Transverse colon (tissue), 4 donors: ENCODE measurements at regions not wholly inside any gene's neighbourhood (a gene's known extent, or its start where the extent isn't known, plus 50 kb on each side); places are given as distances from the start of the nearest gene placed in this dataset.

Experiments used
- DNase-seq: peaks from one replicate; pipeline ENCODE4 v3.0.0-alpha.2; 2019
- H3K27ac ChIP-seq, 4 donors: fragments of 200-600 bp; sonication (generic); 2 replicates each; pipeline ENCODE4 v1.5.1; 2016 to 2018; ENCODE audit warnings: inconsistent platforms in 4 of 4
- H3K27me3 ChIP-seq: fragments of 200-600 bp; sonication (generic); 2 replicates; pipeline ENCODE4 v1.5.1; 2017; ENCODE audit warnings: inconsistent platforms
- H3K36me3 ChIP-seq, 4 donors: fragments of 200-600 bp; sonication (generic); 2 replicates each; pipeline ENCODE4 v1.5.1; 2017 to 2019; ENCODE audit warnings: inconsistent platforms in 4 of 4
- H3K4me1 ChIP-seq, 4 donors: fragments of 200-600 bp; sonication (generic); 2 replicates each; pipeline ENCODE4 v1.5.1; 2017 to 2020; ENCODE audit warnings: inconsistent platforms in 4 of 4
- H3K4me3 ChIP-seq, 4 donors: fragments of 200-600 bp; sonication (generic); 1 replicate in 1 of 4; 2 replicates in 3 of 4; pipeline versions ENCODE4 v1.5.1 to v1.6.1; 2017 to 2019; ENCODE audit warnings: inconsistent platforms in 4 of 4
- H3K9me3 ChIP-seq, 2 donors: fragments of 200-600 bp; sonication (generic); 2 replicates each; pipeline ENCODE4 v1.5.1; 2017 to 2019; ENCODE audit warnings: inconsistent platforms in 2 of 2
- CTCF ChIP-seq, 5 experiments: fragments of 200-600 bp in 3 of 5; fragments of 450-650 bp in 2 of 5; sonication (generic) in 3 of 5; IDR thresholded peaks; 1 replicate in 2 of 5; 2 replicates in 3 of 5; pipeline ENCODE4 v1.5.1; 2016 to 2017; ENCODE audit warnings: antibody characterized with exemption in 5 of 5, inconsistent platforms in 3 of 5, mild to moderate bottlenecking in 2 of 5, moderate library complexity in 1 of 5
- EP300 ChIP-seq: sonication (generic); formaldehyde crosslinking; IDR thresholded peaks from one replicate; pipeline ENCODE4 v1.6.1; 2017; ENCODE audit warnings: antibody characterized with exemption, low read depth
- POLR2A ChIP-seq: fragments of 450-650 bp; IDR thresholded peaks from one replicate; pipeline ENCODE4 v1.6.1; 2016; ENCODE audit warnings: antibody characterized with exemption, mild to moderate bottlenecking, moderate library complexity
- POLR2AphosphoS5 ChIP-seq, 3 donors: sonication (generic); formaldehyde crosslinking; IDR thresholded peaks; one replicate each; pipeline ENCODE4 v1.6.1; 2016; ENCODE audit warnings: antibody characterized with exemption in 3 of 3
- WGBS, 2 donors: methylation state at CpG; one replicate each; pipeline ENCODE4 v1.1.5; 2018; ENCODE audit warnings: low coverage in 1 of 2; 5-methylcytosine and 5-hydroxymethylcytosine counted together
- in situ Hi-C, 4 donors: fragments of 200-750 bp; cut with MboI; loops; one replicate each; pipeline versions ENCODE4 v1.15.0 to v1.15.1; 2017; ENCODE audit warnings: low sequenced_read_pairs in 3 of 4, low pct_ligation_motif_present in 1 of 4, low pct_unique_long_range_greater_than_20kb in 1 of 4
- intact Hi-C: fragments of 100-400 bp; cut with DNase I; formaldehyde crosslinking; loops from one replicate; pipeline ENCODE4 v1.15.1; 2023; ENCODE audit warnings: low total_unique reads

GRCh38 chr2:57370882-57371585 is 675.6 kb upstream of the VRK2 start:
- no peaks in the 10 kb centered on the region for H3K27me3 ChIP-seq
- no peak for DNase-seq
- H3K27ac ChIP-seq: no peak overlapping the region
- no peaks in the 10 kb centered on the region for H3K4me1 ChIP-seq
- intact Hi-C loops (no loop called here), in situ Hi-C loops (no loop called here)
- WGBS, 2 donors: 54 to 57% methylated on average over 3 of the region's 3 CpGs
- no peaks in the 10 kb centered on the region for H3K36me3 ChIP-seq
- TF ChIP-seq CTCF (IDR thresholded peaks at IDR 0.05) (no peak), POLR2A (no peak), EP300 (no peak), POLR2AphosphoS5 (IDR thresholded peaks at IDR 0.05) (no peak)
- H3K9me3 ChIP-seq: peaks cover 0 to 4% of the 10 kb centered on the region in 2 donors
- no peak overlapping the region for H3K4me3 ChIP-seq

GRCh38 chr2:57372237-57372984 is 674.2 kb upstream of the VRK2 start:
- no peaks in the 10 kb centered on the region for H3K4me1 ChIP-seq
- no peaks in the 10 kb centered on the region for H3K27me3 ChIP-seq
- peaks cover 0 to 4% of the 10 kb centered on the region in 2 donors for H3K9me3 ChIP-seq
- no peak overlapping the region for H3K4me3 ChIP-seq
- WGBS, 2 donors: 0 to 43% methylated on average over 2 of the region's 2 CpGs
- no peak overlapping the region for H3K27ac ChIP-seq
- intact Hi-C loops (no loop called here), in situ Hi-C loops (no loop called here)
- DNase-seq: no peak
- no peak for TF ChIP-seq CTCF (IDR thresholded peaks at IDR 0.05)
- TF ChIP-seq EP300: no peak
- TF ChIP-seq POLR2A: no peak
- no peak for TF ChIP-seq POLR2AphosphoS5 (IDR thresholded peaks at IDR 0.05)
- H3K36me3 ChIP-seq: no peaks in the 10 kb centered on the region

DNA sequence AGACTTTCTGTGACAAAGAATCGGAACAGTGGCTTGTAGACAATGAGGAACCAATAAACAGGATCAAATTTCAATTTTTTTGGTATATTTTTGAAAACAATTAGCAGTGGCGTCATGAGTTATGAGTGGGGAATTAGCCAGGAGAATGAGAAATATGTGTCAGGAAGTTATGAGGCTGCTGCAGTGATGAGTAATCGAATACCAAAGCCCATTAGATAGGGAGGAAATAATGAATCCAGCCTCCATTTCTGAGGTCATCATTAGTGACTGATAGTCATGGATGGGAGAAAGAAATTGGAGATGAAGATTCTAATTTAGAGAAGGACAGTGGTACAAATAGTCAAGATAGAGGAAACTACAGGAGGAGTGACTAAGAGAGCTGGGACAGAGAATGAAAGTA is 673.1 kb upstream of the VRK2 start:
- H3K4me3 ChIP-seq: no peak overlapping the region
- in situ Hi-C loops: no loop called here
- intact Hi-C loops: no loop called here
- H3K4me1 ChIP-seq: no peaks in the 10 kb centered on the region
- no peaks in the 10 kb centered on the region for H3K27me3 ChIP-seq
- TF ChIP-seq EP300 (no peak), CTCF (IDR thresholded peaks at IDR 0.05) (no peak), POLR2A (no peak), POLR2AphosphoS5 (IDR thresholded peaks at IDR 0.05) (no peak)
- DNase-seq: no peak
- no peaks in the 10 kb centered on the region for H3K36me3 ChIP-seq
- WGBS, 2 donors: 81 to 82% methylated on average over 3 of the region's 3 CpGs
- peaks cover 0 to 4% of the 10 kb centered on the region in 2 donors for H3K9me3 ChIP-seq
- H3K27ac ChIP-seq: no peak overlapping the region

DNA sequence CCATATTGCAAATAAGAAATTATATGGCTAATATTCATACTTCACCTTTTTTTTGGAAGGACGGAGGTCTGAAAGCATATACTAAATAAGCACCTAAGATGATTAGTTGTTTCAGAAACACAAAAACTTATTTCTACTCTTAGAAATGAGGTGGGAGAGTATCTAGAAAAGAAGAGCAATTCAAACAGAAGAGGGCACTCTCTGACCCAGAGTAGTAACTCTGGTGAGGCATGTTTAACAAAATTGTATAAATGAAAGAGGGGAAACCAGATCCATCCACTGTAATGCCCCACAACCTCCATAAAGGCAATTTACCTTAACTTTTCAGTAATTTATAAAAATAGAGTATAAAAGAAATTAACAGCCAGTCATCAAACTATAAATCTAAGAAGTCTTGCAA is 669.6 kb upstream of the VRK2 start:
- Histone ChIP-seq H3K9me3 (no peaks in the 10 kb centered on the region), H3K27me3 (no peaks in the 10 kb centered on the region), H3K4me3 (no peak overlapping the region), H3K4me1 (no peaks in the 10 kb centered on the region), H3K27ac (no peak overlapping the region), H3K36me3 (no peaks in the 10 kb centered on the region)
- WGBS, 2 donors: 41 to 80% methylated on average over 1 of the region's 1 CpG
- no peak for DNase-seq
- in situ Hi-C loops: no loop called here
- intact Hi-C loops: no loop called here
- TF ChIP-seq EP300 (no peak), POLR2A (no peak), POLR2AphosphoS5 (IDR thresholded peaks at IDR 0.05) (no peak), CTCF (IDR thresholded peaks at IDR 0.05) (no peak)
